ENCODE measurements at regions not wholly inside any gene's neighbourhood (a gene's known extent, or its start where the extent isn't known, plus 50 kb on each side); places are given as distances from the start of the nearest gene placed in this dataset.

DNA sequence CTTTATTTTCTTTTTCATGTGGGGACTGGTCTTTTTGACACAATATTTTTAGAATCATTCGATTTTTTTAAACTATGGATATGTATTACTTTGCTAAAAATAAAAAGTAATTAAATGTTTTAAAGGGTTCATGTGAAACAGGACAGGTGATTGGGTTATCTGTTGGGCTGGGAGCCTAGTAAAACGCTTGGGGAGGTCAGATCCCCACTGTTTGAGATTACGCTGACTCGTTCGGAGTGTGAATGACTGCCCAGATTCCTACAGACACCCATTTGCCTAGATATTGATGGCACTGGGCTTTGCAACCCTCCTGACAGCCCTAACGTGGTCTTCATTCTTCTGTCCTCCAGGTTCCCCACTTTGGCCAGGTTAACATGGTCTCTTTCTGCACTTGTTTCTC is 62.9 kb upstream of the UBASH3B start:
- TF ChIP-seq, protein P1, sequence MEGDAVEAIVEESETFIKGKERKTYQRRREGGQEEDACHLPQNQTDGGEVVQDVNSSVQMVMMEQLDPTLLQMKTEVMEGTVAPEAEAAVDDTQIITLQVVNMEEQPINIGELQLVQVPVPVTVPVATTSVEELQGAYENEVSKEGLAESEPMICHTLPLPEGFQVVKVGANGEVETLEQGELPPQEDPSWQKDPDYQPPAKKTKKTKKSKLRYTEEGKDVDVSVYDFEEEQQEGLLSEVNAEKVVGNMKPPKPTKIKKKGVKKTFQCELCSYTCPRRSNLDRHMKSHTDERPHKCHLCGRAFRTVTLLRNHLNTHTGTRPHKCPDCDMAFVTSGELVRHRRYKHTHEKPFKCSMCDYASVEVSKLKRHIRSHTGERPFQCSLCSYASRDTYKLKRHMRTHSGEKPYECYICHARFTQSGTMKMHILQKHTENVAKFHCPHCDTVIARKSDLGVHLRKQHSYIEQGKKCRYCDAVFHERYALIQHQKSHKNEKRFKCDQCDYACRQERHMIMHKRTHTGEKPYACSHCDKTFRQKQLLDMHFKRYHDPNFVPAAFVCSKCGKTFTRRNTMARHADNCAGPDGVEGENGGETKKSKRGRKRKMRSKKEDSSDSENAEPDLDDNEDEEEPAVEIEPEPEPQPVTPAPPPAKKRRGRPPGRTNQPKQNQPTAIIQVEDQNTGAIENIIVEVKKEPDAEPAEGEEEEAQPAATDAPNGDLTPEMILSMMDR (conservative IDR thresholded peaks at IDR 0.05) = no peak
- no peak for TF ChIP-seq ZFX (IDR thresholded peaks at IDR 0.05)

Data from C4-2B (cell line).